Head of caudate nucleus (tissue), 42 donors: ENCODE measurements at regions not wholly inside any gene's neighbourhood (a gene's known extent, or its start where the extent isn't known, plus 50 kb on each side); places are given as distances from the start of the nearest gene placed in this dataset.

Experiments
- DNase-seq, 42 donors: peaks; one replicate each; pipeline versions ENCODE4 v3.0.0 to v3.0.0-alpha.2; 2020 to 2021; ENCODE audit warnings: mixed read lengths in 7 of 42
- intact Hi-C: fragments of 100-400 bp; cut with DNase I; formaldehyde crosslinking; loops from one replicate; pipeline ENCODE4 v1.15.0; 2022

DNA sequence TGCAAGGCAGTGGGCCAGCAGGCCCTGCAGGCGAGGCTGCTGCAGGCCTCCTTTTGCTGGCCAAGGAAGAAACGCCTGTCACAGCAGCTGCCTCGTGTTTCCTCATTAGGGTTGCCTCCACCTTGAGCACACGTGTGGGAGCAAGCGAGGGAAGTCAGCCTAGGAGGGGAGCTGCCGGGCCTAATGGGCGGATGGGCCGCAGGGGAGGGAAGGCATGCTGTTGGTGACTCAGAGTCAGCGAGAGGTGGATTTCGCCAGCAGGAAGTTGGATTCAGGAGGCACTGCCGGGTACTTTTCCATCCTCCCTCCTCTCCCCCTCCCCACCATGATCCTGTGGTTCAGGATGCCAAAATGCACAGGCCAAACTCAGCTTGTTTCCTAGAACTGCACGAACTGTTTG is 498.7 kb downstream of the METTL15 start:
- intact Hi-C loops, result no loop called here
- no peak for DNase-seq

DNA sequence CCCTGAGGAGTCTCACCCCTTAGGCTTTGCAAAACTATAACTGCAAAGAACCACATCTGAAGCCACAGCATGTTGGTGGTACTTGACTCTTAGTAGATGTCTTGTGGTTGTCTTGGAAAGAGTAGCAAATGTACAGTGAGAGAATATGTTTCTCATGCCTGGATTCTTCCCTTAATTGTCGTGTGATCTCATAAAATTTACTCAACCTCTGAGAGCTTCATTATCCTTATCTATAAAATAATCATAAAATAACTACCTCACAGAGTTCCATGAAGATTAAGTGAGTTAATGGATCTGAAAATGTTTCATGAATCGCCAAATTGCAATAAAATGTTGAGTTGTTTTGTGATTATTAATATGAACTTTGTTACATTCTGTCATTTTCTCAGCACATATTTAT is 491.5 kb downstream of the METTL15 start:
- DNase-seq, result no peak
- intact Hi-C loops, result no loop called here

DNA sequence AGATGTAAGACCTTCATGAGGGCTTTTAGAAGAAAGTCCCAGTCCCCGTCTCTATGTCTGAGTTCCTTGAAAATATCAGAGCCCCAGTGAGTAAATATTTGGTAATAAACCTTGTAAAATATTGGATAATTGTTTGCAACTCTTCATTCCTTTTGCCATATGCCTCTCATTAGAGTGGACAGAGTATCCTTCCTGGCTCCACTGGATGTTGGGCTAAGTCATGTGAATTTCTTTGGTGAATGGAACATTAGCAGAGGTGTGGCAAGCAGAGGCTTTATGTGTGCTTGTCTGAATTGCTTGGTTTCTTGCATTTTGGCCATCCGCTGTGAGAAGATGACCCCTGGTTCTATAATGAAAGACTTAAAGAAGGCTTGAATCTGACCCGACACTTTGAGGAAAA is 490.3 kb downstream of the METTL15 start:
- intact Hi-C loops, result no loop called here
- DNase-seq, result no peak

DNA sequence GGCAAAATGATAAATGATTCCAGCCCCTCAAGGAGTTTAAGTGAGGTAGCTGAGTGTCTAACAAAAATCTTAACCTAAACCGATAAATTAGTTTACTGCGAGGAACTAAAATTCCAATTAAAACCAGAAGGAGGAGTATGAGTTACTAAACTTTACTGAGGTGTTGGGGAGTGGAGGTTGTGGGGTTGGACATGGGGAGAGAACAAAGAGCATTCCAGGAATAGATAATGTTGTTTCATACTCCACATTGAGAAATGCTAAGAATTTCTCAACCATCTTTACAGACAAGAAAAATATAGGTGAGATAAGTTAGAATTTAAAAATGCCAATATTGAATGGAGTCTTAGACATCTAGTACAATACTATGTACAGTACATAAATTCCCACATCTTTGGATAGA is 488.6 kb downstream of the METTL15 start:
- intact Hi-C loops, result no loop called here
- no peak for DNase-seq

DNA sequence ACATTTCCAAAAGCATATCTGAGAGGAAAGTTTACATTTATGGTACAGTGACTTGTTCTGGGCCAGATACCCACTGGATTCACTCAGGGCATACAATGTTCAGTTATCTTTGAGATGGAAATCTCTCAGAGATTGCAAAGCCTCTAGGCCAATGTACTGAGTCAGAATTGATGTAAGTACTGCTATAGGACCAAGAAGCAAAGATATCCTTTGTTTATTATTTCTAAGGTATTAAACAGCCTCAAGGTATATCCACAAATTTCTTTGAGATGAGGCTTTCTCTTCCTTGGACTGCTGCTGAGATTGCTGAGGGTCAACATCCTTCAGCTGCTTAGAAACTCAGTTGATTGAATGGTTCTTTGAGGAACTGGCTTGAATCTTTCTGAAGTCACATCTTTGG is 484.0 kb downstream of the METTL15 start:
- intact Hi-C loops, result no loop called here
- DNase-seq, result no peak

DNA sequence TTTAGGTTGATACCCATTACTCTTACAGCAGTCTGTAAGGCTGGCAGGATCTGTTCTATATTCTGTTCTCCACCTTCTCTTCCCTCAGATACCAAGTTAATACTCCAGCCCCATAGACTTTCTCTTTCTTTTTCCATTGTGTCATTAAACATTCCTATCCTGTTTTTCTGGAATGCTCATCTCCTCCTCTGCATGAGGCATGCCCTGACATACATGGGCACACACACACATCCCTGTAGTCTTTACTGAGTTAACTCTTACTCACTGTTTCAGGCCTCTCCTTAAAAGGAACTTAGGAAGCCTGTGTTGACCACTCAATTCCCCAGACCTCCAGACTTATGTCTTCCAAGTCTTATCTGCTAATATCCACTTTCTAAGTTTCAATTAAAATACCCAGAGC is 476.8 kb downstream of the METTL15 start:
- intact Hi-C loops, result no loop called here
- DNase-seq, result no peak

DNA sequence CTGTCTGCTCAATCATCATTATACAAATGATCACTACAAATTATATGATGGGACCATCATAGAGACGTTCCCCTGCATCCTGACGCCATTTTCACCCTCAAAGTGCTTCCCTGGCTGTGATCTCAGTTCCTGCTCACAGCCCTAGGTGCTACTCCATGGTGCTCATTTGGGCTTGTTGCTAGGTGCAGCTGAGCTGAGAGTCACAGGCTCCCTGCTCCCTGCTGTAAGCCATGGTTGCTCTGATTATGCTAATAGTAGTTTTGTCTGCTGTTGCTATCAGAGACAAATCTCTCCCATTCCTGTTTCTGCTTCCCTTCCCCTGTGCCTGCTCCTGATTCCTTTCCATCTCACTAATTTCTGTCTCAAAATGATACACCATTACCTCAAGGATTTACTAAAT is 474.3 kb downstream of the METTL15 start:
- intact Hi-C loops, result no loop called here
- no peak for DNase-seq

DNA sequence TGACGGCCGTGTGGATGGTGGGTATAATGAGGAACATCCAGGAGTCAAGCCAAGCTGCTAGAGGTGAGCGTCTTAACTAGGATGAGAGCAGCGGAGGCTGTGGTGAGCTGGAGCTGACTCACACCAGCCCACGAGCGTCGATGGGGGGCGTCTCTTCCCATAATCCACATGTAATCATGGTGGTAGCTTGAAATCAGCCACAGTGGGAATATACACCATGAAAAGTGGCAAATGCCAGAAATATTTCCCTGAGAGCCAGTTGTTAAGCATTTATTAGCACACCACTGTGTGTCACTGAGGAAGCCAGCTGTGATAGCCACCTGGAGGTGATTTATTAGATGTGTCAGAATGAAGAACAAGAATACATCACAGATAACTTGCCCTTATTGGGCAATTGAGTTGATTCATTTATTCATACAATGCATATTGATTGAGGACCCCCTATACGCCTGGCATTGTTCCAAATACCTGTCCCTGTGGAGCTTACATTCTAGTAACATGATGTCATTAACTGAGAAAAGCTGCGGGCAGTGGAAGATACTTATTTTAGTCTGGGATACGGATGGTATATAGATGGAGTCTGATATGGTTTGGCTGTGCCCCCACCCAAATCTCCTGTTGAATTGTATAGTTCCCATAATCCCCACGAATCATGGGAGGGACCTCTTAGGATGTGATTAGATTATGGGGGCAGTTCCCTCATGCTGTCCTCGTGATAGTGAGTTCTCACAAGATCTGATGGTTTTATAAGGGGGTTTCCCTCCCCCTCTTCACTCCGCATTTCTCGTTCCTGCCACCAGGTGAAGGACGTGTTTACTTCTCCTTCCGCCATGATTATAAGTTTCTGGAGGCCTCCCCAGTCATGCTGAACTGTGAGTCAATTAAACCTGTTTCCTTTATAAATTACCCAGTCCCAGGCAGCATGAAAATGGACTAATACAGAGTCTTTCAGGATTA is 473.4 kb downstream of the METTL15 start:
- peak in 6 of 42 donors; percentile 3 to 36 (median 10) for DNase-seq
- intact Hi-C loops, result no loop called here

DNA sequence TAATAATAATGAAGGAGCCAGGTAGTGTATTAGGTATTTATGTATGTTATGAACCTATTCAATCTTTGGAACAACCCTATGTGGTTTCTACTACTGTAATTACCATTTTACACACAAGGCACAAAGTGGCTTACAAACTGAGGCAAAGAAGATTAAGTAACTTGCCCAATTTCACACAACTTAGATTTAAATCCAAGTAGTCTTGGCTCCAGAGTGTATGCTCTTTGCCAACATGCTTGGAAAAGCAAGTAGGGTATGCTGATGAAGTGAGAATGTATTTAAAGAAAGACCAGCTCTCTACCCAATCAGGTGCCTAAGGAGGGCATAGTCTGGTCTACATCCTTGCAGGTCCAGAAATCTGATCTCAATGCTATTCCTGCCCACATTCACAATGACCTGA is 463.2 kb downstream of the METTL15 start:
- intact Hi-C loops, result no loop called here
- DNase-seq, result no peak

DNA sequence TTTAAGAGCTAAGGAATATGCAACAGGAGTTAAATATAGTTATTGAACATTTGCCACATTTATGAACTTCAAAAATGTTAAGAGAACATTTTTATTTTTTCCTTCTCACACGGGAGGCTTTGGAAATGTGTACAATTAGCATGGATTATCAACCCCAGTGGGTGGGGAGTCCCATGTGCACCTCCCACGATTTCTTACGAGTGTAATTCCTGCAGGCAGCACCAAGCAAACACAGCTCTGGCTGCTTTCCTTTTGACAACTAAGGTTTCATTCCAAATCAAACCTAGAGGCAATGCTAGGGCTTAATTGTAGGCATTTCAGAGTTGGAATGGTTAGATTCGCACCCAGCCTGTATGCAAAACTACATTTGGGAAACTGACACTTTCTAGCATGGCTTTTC is 460.9 kb downstream of the METTL15 start:
- DNase-seq, result peak in 34 of 42 donors; percentile 13 to 83 (median 40)
- intact Hi-C loops, result no loop called here

DNA sequence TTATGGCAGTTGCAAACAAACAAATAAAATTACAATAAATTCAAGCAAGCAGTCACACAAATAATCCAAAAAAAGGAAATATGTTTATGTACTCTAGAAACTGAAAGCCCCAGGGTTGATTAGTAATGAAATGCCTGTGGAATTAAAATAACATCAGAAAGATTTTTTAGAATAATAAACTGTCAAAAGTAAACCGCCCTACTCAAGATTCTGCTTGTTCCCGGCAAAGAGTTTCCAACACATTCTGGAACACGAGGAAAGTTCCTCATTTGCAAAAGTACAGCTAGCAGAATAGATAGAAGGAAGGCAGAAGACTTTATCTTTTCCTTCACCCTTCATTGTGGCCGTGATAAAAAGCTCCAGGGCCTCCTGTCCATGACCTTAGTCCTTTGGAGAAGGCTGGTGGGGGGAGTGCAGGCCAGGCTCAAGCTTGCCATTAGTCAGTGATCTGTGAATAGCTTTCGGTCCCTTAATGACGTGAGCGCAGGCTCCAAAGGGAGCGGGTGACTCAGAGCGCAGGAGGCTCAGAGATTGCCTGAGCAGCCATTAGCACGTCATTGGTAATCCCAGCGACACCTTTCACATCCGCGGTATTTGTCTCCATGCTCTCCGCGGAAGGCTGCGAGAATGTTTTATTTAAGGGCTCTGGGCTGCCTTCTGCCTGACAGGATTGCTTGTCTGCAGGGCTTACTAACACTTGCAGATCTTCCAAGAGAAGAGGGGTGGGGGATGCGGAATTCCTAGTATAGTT is 458.3 kb downstream of the METTL15 start:
- DNase-seq, result peak; percentile 13 to 90 (median 63)
- intact Hi-C loops, result no loop called here

DNA sequence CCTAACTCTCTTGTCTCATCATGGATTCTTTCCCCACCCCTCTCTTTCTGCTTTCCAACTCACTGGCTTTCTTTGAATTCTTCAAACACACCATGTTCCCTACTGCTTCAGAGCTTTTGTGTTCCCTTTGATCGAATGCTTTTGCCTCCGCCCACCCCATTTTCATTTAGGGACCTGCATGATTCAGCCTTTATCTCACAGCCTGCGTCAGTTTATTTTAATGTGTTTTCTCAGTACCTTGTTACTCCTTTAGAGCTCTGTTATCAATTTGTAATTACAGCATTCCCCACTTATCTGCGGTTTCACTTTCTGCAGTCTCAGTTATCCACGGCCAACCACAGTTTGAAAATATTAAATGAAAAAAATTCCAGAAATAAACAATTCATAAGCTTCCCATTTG is 451.3 kb downstream of the METTL15 start:
- intact Hi-C loops, result no loop called here
- DNase-seq, result peak in 2 of 42 donors; percentile 8 to 38

DNA sequence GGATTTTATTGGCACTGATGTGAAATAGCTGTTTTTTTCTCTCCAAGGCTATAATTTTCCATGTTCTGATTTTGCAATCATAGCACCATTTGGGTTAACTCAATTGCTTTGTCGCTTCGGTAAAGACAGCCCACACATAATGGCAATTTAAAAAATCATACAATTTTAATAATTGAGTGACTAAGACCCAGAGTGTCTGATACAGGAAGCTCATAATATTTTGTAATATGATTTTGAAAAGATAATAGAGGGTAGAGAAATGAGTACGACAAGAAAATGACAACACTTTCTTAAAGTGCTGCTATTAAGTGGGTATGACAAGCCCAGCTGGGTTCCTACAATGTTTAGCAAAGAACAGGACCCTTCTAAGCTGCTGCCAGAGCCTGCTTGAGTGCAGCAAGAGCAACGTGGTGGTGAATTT is 439.1 kb downstream of the METTL15 start:
- DNase-seq, result no peak
- intact Hi-C loops, result no loop called here

DNA sequence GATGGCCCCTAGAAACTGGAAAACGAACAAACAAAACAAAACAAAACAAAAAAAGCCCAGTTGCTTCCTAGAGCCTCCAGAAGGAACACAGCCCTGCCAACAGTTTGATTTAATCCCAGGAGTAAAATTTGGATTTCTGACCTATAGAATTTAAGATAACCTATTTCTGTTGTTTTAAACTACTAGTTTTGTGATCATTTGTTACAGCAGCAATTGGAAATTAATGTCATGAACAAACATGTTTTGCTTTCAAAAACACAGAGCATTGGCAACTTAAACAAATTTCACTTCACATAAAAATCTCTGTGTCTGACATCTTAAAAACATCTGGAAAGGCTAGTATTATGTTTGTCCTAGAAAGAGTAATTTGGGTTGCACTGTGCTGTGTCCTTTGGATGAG is 437.3 kb downstream of the METTL15 start:
- intact Hi-C loops, result no loop called here
- DNase-seq, result no peak

DNA sequence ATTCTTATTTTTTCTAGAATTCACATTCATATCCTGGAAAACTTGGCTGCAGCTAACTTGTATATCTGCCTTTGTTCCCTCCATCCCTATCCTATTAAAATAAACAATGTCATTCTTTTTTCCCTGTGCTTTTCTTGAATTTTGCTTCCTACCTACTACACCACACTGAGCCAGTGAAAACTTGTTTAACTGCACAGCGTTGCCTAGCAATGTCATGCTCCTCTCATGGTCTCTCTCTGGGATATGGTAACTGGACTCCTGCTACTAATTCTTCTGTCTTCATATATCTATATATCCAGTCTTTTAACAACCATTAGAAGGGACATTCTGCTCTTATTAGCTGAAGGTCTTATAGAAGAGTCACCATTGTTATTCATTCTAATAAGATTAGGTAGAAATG is 434.4 kb downstream of the METTL15 start:
- intact Hi-C loops, result no loop called here
- no peak for DNase-seq

DNA sequence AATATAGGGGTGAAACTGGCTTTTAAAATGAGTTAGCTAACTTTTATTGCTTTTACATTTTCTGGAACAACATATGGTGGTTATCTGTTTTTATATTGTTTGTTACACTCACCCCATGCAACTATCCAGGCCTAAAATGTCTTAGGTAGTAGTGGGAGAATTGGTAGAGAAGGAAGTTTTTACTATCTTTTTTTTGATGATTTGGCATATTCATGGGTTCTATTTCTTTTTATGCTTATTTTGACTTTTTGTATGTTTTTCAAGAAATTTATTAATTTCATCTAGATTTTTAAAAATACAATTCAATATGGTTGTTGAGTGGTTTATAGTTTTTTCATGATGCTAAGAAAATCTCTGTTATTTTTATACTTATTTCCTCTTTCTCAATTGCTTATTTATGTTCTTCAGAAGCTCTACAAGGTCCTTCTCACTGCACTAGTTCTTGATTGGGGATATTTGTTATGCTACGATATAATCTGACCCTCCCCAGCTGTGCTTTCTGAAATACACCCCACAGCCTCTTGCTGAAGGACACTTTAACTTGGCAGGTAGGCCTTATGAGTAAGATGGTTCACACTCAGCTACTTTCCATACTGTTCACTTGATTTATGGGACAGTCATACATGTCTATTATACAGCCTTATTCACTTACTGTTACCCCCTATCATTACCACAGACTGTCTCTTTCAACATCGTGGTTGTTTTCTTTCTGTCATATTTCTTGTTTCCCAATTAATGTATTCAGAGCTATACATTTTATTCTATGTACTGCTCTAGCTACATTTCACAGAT is 431.2 kb downstream of the METTL15 start:
- DNase-seq, result no peak
- intact Hi-C loops, result no loop called here

DNA sequence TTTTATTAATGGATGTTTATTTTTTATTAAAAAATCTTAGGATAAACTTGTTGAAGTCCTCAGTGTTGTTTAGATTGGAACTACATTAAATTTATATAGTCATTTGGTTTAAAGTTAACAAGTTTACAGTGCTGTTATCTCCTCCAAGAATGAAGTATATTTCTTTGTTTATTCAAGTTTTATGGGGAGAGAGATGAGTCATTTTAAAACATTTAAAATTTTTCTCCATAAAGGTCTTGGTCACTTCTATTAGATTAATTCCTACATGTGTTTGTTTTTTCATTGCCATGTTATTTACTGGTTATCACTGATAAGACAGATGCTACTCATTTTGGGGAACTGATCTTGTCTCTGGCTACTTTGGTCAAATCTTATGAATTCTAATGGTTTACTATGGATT is 429.6 kb downstream of the METTL15 start:
- no peak for DNase-seq
- intact Hi-C loops, result no loop called here

DNA sequence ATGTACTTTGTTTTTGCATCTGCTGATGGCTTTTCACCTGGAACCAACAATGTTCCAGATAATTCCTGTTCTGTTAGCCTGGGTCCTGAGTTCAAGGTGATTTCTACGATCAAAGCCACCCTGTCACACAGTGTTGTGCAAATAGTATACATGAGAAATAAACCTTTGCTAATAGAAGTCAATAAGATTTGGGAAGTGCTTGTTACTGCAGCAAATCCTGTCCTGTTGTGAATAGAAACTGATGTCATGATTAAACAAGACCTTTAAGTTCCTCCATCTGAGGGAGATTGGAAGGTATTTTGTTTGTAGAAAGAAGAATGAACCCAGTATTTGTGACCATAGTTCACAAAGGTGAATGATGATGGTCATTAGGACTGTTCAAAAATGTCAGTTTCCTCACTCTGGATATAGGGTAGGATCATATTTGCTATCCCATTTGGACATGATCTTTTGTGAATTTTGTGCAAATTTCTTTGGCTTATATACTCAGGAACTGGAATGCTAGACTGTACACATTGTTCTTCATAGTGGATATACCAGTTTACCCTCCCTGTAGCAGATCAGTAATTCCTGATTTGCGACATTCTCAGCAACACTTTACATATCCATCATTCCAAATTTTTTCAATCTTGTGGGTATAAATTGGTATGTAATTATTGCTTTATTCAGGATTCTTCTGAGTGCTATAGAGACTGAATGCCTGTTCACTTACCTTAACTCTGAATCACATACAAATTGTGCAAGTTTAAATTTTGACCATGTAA is 428.5 kb downstream of the METTL15 start:
- no peak for DNase-seq
- intact Hi-C loops, result no loop called here

DNA sequence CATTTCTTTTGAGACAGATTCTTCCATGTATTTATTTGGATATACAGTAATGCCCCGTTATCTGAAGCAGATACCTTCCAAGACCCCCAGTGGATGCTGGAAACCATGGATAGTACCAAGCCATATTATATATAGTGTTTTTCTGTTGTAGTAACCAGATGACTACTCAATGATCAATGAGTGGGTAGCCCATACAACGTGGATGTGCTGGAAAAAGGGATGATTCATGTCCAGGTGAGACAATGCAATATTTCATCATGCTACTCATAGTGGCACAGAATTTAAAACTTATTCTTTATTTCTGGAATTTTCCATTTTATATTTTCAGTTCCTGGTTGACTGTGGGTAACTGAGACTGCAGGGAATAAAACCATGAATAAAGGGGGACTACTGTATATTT is 427.5 kb downstream of the METTL15 start:
- no peak for DNase-seq
- intact Hi-C loops, result no loop called here
